ENCODE measurements at regions not wholly inside any gene's neighbourhood (a gene's known extent, or its start where the extent isn't known, plus 50 kb on each side); places are given as distances from the start of the nearest gene placed in this dataset.

- no peak overlapping the region for H2BK120ac ChIP-seq (ENCODE audit: low read depth, low read length, poor library complexity, severe bottlenecking)
- no peak overlapping the region for H3K23ac ChIP-seq (ENCODE audit: insufficient read length, low read depth, low read length)
- Mint-ChIP-seq H3K4me3 (no peak overlapping the region), H3K27me3 (ENCODE audit: low read depth) (peaks cover 4% of the 10 kb centered on the region; the same call in 1 of the 2 replicates), H3K4me1 (peaks cover 0 to 17% of the 10 kb centered on the region in 2 experiments; a peak in 3 of 4 replicates), H3K27ac (no peak overlapping the region), H3K36me3 (ENCODE audit: insufficient read depth in 1 of 3, low read depth in 3 of 3) (no peaks in the 10 kb centered on the region), H3K9me3 (no peaks in the 10 kb centered on the region)
- H3T11ph ChIP-seq (ENCODE audit: low read length), result no peak overlapping the region
- H2AFZ ChIP-seq (ENCODE audit: low read length), result no peak overlapping the region
- no peaks in the 10 kb centered on the region for H3K9me3 ChIP-seq (ENCODE audit: control insufficient read depth, low read depth, low read length)
- no peaks in the 10 kb centered on the region for H3K23me2 ChIP-seq (ENCODE audit: insufficient read length, low read depth, low read length, poor library complexity, severe bottlenecking)
- no peak overlapping the region for H2BK15ac ChIP-seq (ENCODE audit: low read depth, low read length)
- no peak overlapping the region for H3K14ac ChIP-seq (ENCODE audit: insufficient read depth, low read length)
- no peak overlapping the region for H2BK5ac ChIP-seq (ENCODE audit: insufficient read length, low read length)
- DNase-seq, result no peak
- H3K56ac ChIP-seq (ENCODE audit: insufficient read length, low read depth, low read length), result no peak overlapping the region
- no peak overlapping the region for H2BK12ac ChIP-seq (ENCODE audit: insufficient read length, low read depth, low read length)
- no peak overlapping the region for H2BK20ac ChIP-seq (ENCODE audit: low read depth, low read length, poor library complexity, severe bottlenecking)
- H3K27me3 ChIP-seq (ENCODE audit: insufficient read depth, low read length), result no peaks in the 10 kb centered on the region
- no peak overlapping the region for H3K27ac ChIP-seq (ENCODE audit: insufficient read length, low read depth, low read length)
- H3K4me2 ChIP-seq (ENCODE audit: insufficient read depth, insufficient read length, low read length), result no peak overlapping the region
- H3K79me1 ChIP-seq (ENCODE audit: insufficient read depth, low read depth, low read length, poor library complexity, severe bottlenecking), result no peaks in the 10 kb centered on the region
- TF ChIP-seq CTCF (conservative IDR thresholded peaks at IDR 0.05), result no peak
- no peak overlapping the region for H4K8ac ChIP-seq (replicated peaks; ENCODE audit: insufficient read length, low read depth, low read length)
- H4K5ac ChIP-seq (ENCODE audit: insufficient read length, low read depth, low read length), result no peak overlapping the region
- H3K4ac ChIP-seq (ENCODE audit: low read depth, low read length), result no peak overlapping the region
- whole genome bisulfite sequencing (ENCODE audit: extremely low coverage, insufficient read length, low lambda C conversion rate), result no CpG with 5 or more reads among the region's 2 CpGs
- no peak overlapping the region for H4K91ac ChIP-seq (ENCODE audit: insufficient read length, low read depth, low read length)
- no peak overlapping the region for H2AK5ac ChIP-seq (ENCODE audit: insufficient read length, low read length)
- H3K18ac ChIP-seq (ENCODE audit: insufficient read length, low read depth, low read length), result no peak overlapping the region
- peaks cover 5% of the 10 kb centered on the region; the same call in 1 of the 2 replicates for H3K4me1 ChIP-seq (ENCODE audit: insufficient read depth, low read length)
- no peaks in the 10 kb centered on the region for H4K20me1 ChIP-seq (ENCODE audit: control insufficient read depth, insufficient read depth, insufficient read length)
- H3K79me2 ChIP-seq (ENCODE audit: insufficient read depth, low read length), result no peaks in the 10 kb centered on the region
- no peak overlapping the region for H3K9ac ChIP-seq (ENCODE audit: extremely low read depth, insufficient read length, low read length)
Observed at GRCh38 chr9:115941561-115942315, 211.9 kb upstream of the PAPPA start.
